ENCODE measurements at regions not wholly inside any gene's neighbourhood (a gene's known extent, or its start where the extent isn't known, plus 50 kb on each side); places are given as distances from the start of the nearest gene placed in this dataset.

- Mint-ChIP-seq H3K9me3 (no peaks in the 10 kb centered on the region), H3K4me1 (ENCODE audit: low read depth) (peaks cover 6% of the 10 kb centered on the region), H3K4me3 (no peak overlapping the region), H3K36me3 (ENCODE audit: low read depth) (no peaks in the 10 kb centered on the region), H3K27me3 (no peaks in the 10 kb centered on the region), H3K27ac (no peak overlapping the region)
- DNase-seq: no peak
Observed at GRCh38 chr2:12087175-12087574, 340.7 kb downstream of the LPIN1 start.

DNA sequence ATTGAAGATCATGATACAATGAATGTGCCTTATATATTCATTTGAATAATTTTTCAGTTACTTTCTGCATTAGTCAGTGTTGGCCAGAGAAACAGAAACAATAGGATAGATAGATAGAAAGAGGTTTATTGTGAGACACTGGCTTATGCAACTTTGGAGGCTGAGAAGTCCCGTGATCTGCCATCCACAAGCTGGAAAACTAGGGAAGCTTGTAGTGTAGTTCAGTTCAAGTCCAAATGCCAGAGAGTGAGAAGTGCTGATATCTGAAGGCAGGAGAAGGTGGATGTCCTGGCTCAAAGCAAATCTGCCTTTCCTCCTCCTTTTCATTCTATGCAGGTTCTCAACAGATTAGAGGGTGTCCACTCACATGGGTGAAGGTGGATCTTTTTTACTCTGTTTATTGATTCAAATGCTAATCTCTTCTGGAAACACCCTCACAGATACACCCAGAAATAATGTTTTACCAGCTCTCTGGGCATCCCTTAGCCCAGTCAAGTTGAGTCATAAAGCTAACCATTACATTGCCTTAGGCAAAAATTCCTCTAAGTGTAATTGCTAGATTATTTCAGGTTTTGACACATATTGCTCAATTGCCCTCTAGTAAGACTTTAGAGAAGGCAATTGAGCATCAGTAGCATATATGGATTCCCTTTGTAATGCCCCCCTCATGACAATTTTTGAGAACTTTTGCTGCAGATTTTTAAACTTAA is 341.4 kb downstream of the LPIN1 start:
- no peak overlapping the region for H3K27ac Mint-ChIP-seq
- H3K27me3 Mint-ChIP-seq: no peaks in the 10 kb centered on the region
- H3K4me1 Mint-ChIP-seq (ENCODE audit: low read depth): peaks cover 5% of the 10 kb centered on the region
- H3K9me3 Mint-ChIP-seq: no peaks in the 10 kb centered on the region
- no peak overlapping the region for H3K4me3 Mint-ChIP-seq
- DNase-seq: no peak
- H3K36me3 Mint-ChIP-seq (ENCODE audit: low read depth): no peaks in the 10 kb centered on the region

- H3K4me1 Mint-ChIP-seq (ENCODE audit: low read depth): peaks cover 5% of the 10 kb centered on the region
- H3K4me3 Mint-ChIP-seq: no peak overlapping the region
- no peaks in the 10 kb centered on the region for H3K36me3 Mint-ChIP-seq (ENCODE audit: low read depth)
- no peaks in the 10 kb centered on the region for H3K27me3 Mint-ChIP-seq
- no peak overlapping the region for H3K27ac Mint-ChIP-seq
- H3K9me3 Mint-ChIP-seq: no peaks in the 10 kb centered on the region
- no peak for DNase-seq
Observed at GRCh38 chr2:12089001-12089400, 342.6 kb downstream of the LPIN1 start.

- Mint-ChIP-seq H3K36me3 (ENCODE audit: low read depth) (no peaks in the 10 kb centered on the region), H3K4me1 (ENCODE audit: low read depth) (peaks cover 1% of the 10 kb centered on the region), H3K27me3 (no peaks in the 10 kb centered on the region), H3K4me3 (no peak overlapping the region), H3K9me3 (no peaks in the 10 kb centered on the region), H3K27ac (no peak overlapping the region)
- no peak for DNase-seq
Observed at GRCh38 chr2:12089496-12089895, 343.1 kb downstream of the LPIN1 start.

- H3K36me3 Mint-ChIP-seq (ENCODE audit: low read depth): no peaks in the 10 kb centered on the region
Observed at GRCh38 chr2:12090072-12090471, 343.6 kb downstream of the LPIN1 start.

DNA sequence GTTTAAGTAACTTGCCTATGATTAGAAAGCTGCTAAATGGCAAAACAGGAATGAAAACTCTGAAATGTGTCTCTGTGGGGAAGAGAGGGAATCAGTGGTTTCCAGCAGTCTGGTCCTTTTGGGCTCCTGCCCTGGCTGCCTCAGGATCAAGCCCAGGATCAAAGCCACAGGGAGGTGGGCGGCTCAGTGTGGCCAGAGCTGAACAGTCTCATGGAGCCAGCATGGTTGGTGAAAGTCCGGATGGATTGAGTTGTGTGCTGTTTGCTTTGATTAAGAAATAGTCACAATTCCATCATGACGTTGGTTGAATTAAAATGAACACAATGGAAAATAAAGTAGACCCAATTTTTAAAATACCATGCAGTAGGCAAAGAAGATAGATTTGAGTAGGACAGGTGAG is 344.2 kb downstream of the LPIN1 start:
- no peak for DNase-seq
- Mint-ChIP-seq H3K27me3 (no peaks in the 10 kb centered on the region), H3K27ac (no peak overlapping the region), H3K4me3 (no peak overlapping the region), H3K9me3 (no peaks in the 10 kb centered on the region), H3K4me1 (ENCODE audit: low read depth) (peaks cover 1% of the 10 kb centered on the region), H3K36me3 (ENCODE audit: low read depth) (no peaks in the 10 kb centered on the region)

More at GRCh38 chr2:12090072-12090471, 343.6 kb downstream of the LPIN1 start:
- no peak overlapping the region for H3K4me3 Mint-ChIP-seq
- H3K27me3 Mint-ChIP-seq: no peaks in the 10 kb centered on the region
- no peak for DNase-seq
- H3K4me1 Mint-ChIP-seq (ENCODE audit: low read depth): peaks cover 1% of the 10 kb centered on the region
- no peak overlapping the region for H3K27ac Mint-ChIP-seq
- H3K9me3 Mint-ChIP-seq: no peaks in the 10 kb centered on the region

DNA sequence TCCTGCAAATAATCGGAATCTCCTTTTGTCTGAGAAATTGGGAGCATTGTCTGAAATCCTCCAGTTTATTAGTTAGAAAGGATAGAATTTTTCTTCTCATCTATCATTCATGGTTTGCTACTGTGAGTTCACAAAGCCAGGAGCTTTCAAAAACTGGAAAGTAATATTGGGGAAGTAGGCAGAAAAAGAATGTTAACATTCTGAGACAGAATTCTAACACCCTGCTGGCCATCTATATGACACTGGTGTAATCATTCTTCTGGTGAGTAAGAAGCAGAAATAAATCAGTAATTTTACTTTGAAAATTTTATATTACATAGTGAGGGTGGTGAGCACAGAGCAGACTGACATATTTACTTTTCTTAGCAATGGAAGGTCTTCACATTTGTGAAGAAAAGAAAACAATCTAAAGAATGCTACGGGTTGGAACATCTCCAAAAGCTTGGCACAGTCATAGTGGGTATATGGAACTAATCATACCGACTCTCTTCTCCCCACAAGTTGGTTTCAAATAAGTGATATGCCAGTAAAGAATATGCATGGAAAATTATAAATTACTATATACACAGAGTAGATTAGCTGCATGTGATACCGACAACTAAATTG is 344.9 kb downstream of the LPIN1 start:
- Mint-ChIP-seq H3K9me3 (no peaks in the 10 kb centered on the region), H3K4me3 (no peak overlapping the region), H3K27me3 (no peaks in the 10 kb centered on the region), H3K27ac (no peak overlapping the region), H3K4me1 (ENCODE audit: low read depth) (peaks cover 1% of the 10 kb centered on the region), H3K36me3 (ENCODE audit: low read depth) (no peaks in the 10 kb centered on the region)
- no peak for DNase-seq

GRCh38 chr2:12094134-12094533 is 347.7 kb downstream of the LPIN1 start:
- Mint-ChIP-seq H3K4me3 (no peak overlapping the region), H3K9me3 (no peaks in the 10 kb centered on the region), H3K27me3 (no peaks in the 10 kb centered on the region), H3K36me3 (ENCODE audit: low read depth) (no peaks in the 10 kb centered on the region), H3K4me1 (ENCODE audit: low read depth) (no peaks in the 10 kb centered on the region), H3K27ac (no peak overlapping the region)
- no peak for DNase-seq

DNA sequence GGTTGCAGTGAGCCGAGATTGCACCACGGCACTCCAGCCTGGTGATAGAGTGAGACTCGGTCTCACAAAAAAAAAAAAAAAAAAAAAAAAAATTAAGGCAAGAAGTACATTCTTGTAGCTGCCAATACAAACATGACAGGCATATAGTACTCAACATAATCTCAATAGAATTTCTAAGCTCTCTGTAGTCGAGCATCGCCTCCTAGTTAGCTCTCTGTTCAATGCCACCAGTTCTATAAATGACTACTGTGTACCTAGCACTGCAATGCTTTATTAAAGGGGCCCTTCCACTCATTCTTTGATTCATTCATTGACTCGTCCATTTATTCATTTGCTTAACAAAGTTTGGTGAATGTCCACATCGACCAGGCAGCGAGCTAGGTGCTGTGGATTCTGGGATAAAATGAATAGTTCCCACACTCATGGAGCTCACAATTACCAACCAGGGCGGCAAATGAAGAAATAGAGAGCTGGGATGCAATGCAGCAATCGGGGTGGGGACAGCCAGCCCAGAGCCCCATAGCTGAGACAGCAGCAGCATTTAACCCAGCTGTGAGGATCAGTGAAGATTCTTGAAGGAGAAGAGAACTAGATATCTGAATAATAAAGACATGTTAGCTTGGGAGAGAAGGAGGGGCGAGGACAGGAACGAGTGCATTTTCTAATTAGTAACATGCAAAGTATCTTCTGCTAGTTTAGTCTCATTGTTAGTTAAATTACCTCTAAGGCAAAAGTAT is 349.8 kb downstream of the LPIN1 start:
- Mint-ChIP-seq H3K9me3 (no peaks in the 10 kb centered on the region), H3K4me3 (no peak overlapping the region), H3K27me3 (no peaks in the 10 kb centered on the region), H3K27ac (no peak overlapping the region), H3K36me3 (ENCODE audit: low read depth) (no peaks in the 10 kb centered on the region), H3K4me1 (ENCODE audit: low read depth) (no peaks in the 10 kb centered on the region)
- DNase-seq: no peak

DNA sequence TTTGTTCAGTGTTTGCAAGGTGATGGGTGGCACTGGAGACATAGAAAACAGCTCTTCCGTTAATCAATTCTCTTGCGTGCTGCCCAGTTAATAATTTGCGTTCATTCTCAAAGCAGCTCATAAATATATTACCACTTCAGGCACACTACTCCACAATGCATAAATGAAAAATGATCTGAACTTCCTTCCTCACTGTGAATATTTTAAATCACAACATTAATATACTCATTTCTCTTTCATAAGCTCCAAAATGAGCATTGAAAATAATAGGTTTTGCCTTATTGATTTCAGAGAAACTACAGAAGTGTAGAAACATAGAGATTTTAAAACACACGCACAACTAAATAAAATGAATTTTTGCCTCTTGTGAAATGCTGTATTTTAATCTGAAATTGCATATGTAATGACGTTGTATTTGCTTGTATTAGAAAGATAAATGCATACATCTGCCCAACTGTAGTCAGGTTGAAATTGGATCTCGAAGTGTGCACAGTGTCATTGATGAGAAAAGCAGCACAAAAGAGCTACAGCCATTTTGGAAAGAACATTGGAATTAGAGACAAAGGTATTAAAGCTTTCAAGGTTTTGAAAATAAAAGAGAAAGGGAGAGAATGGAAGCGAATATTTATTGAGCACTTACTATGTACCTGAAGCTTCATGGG is 350.5 kb downstream of the LPIN1 start:
- Mint-ChIP-seq H3K9me3 (no peaks in the 10 kb centered on the region), H3K27me3 (no peaks in the 10 kb centered on the region), H3K4me1 (ENCODE audit: low read depth) (no peaks in the 10 kb centered on the region), H3K27ac (no peak overlapping the region), H3K4me3 (no peak overlapping the region), H3K36me3 (ENCODE audit: low read depth) (no peaks in the 10 kb centered on the region)
- DNase-seq: no peak

DNA sequence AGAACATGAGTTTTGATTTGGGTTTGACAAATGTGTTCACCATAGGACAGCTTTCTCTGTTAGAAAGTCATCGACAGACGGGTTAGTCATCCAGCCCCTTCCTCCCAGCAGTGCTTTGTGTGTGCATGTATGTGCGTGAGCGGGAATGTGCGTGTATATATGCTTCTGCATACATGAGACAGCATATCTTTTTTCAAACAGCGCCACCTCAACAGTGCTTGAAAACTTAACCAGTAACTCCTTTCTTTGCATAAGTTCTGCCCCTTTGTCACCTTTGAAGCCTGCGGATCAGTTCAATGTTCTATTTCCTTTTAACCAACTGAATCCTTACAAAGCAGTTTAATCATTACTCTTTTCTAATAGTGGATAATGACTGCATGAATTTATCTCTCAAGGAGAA is 351.4 kb downstream of the LPIN1 start:
- Mint-ChIP-seq H3K9me3 (no peaks in the 10 kb centered on the region), H3K36me3 (ENCODE audit: low read depth) (no peaks in the 10 kb centered on the region), H3K4me1 (ENCODE audit: low read depth) (no peaks in the 10 kb centered on the region), H3K4me3 (no peak overlapping the region), H3K27me3 (no peaks in the 10 kb centered on the region), H3K27ac (no peak overlapping the region)
- DNase-seq: no peak

DNA sequence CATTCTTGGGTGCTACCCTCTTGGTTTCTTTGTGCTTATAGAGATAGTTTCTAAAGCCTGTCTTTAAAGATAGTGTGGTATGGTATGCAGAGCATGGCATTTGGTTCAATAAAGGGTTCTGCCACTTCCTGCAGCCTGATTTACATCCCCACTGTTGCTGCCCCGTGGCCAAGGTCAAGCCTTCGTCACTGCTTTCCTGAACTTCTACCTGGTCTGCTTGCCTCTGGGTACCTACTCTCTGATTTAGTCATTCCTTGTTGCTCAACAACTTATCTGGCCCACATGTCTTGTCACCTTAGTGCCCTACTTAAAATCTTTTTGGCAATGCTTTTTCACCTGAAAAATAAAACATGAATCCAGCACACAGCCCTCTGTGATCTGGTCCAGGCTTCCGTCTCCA is 352.9 kb downstream of the LPIN1 start:
- no peak overlapping the region for H3K4me3 Mint-ChIP-seq
- H3K4me1 Mint-ChIP-seq (ENCODE audit: low read depth): no peaks in the 10 kb centered on the region
- DNase-seq: no peak
- H3K9me3 Mint-ChIP-seq: no peaks in the 10 kb centered on the region
- H3K27ac Mint-ChIP-seq: no peak overlapping the region
- no peaks in the 10 kb centered on the region for H3K27me3 Mint-ChIP-seq
- no peaks in the 10 kb centered on the region for H3K36me3 Mint-ChIP-seq (ENCODE audit: low read depth)

DNA sequence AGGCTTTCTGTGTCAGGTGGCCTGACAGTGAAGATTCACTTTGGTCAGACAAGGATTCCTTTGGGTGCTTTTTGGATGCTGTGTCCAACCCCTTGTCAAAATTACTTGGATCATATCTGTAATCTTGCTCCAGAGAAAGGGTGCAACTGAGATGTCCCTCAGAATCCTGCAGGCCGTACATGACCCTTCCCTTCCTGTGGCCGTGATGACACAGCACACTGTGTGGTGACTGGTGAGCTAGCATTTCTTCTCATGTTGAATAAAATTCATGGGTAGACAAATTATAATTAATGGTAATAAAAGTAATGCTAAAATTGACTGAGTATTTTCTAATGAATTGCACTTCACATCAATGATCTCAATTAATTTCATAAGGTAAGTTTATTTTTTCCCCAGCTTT is 356.2 kb downstream of the LPIN1 start:
- DNase-seq: no peak
- Mint-ChIP-seq H3K36me3 (ENCODE audit: low read depth) (no peaks in the 10 kb centered on the region), H3K4me3 (no peak overlapping the region), H3K27me3 (no peaks in the 10 kb centered on the region), H3K9me3 (no peaks in the 10 kb centered on the region), H3K4me1 (ENCODE audit: low read depth) (peaks cover 15% of the 10 kb centered on the region), H3K27ac (no peak overlapping the region)

- H3K36me3 Mint-ChIP-seq (ENCODE audit: low read depth): no peaks in the 10 kb centered on the region
- peaks cover 31% of the 10 kb centered on the region for H3K4me1 Mint-ChIP-seq (ENCODE audit: low read depth)
- no peak for DNase-seq
- no peak overlapping the region for H3K4me3 Mint-ChIP-seq
- no peak overlapping the region for H3K27ac Mint-ChIP-seq
- no peaks in the 10 kb centered on the region for H3K27me3 Mint-ChIP-seq
- no peaks in the 10 kb centered on the region for H3K9me3 Mint-ChIP-seq
Observed at GRCh38 chr2:12105180-12105579, 358.7 kb downstream of the LPIN1 start.

Measured in activated T-cell treated with anti-CD3 and anti-CD28 coated beads, Interleukin-2, amount 50 U/mL, for 24 hours (primary cell).